ENCODE measurements at regions not wholly inside any gene's neighbourhood (a gene's known extent, or its start where the extent isn't known, plus 50 kb on each side); places are given as distances from the start of the nearest gene placed in this dataset.

- no peak for DNase-seq
- no peaks in the 10 kb centered on the region for H3K4me1 ChIP-seq
- WGBS, 2 donors, result 84 to 89% methylated on average over 13 of the region's 13 CpGs
- TF ChIP-seq CTCF (IDR thresholded peaks at IDR 0.05), result no peak
- ATAC-seq, result no peak
- intact Hi-C loops (cut with DNase I), result no loop called here
- H3K9me3 ChIP-seq, result peaks cover 0 to 4% (median 0%) of the 10 kb centered on the region in 11 donors
- H3K36me3 ChIP-seq, result no peaks in the 10 kb centered on the region
- H3K27me3 ChIP-seq, result peaks cover 0 to 16% (median 0%) of the 10 kb centered on the region in 7 donors
- H3K4me3 ChIP-seq, result no peak overlapping the region
- no peak overlapping the region for H3K27ac ChIP-seq
Observed at GRCh38 chr10:125266966-125267365, 106.6 kb upstream of the CTBP2 start.

- DNase-seq, result no peak
- H3K27me3 ChIP-seq, result peaks cover 0 to 14% (median 0%) of the 10 kb centered on the region in 7 donors
- H3K27ac ChIP-seq, result no peak overlapping the region
- no peaks in the 10 kb centered on the region for H3K36me3 ChIP-seq
- TF ChIP-seq CTCF (IDR thresholded peaks at IDR 0.05), result no peak
- 74 to 76% methylated on average over 14 of the region's 14 CpGs for WGBS, 2 donors
- ATAC-seq, result no peak
- intact Hi-C loops (cut with DNase I), result no loop called here
- no peaks in the 10 kb centered on the region for H3K4me1 ChIP-seq
- H3K9me3 ChIP-seq, result peaks cover 0 to 4% (median 0%) of the 10 kb centered on the region in 11 donors
- no peak overlapping the region for H3K4me3 ChIP-seq
Observed at GRCh38 chr10:125266541-125266940, 106.2 kb upstream of the CTBP2 start.

GRCh38 chr10:125265579-125265955 lies 105.2 kb upstream of the CTBP2 start:
- intact Hi-C loops (cut with DNase I), result no loop called here
- 89 to 96% methylated on average over 6 of the region's 6 CpGs for WGBS, 2 donors
- ATAC-seq, result no peak

GRCh38 chr10:125264757-125265578 lies 104.6 kb upstream of the CTBP2 start:
- DNase-seq (no peak), ATAC-seq (no peak)
- Histone ChIP-seq H3K36me3 (no peaks in the 10 kb centered on the region), H3K4me1 (no peaks in the 10 kb centered on the region), H3K4me3 (no peak overlapping the region), H3K27me3 (peaks cover 0 to 13% (median 0%) of the 10 kb centered on the region in 7 donors), H3K27ac (no peak overlapping the region), H3K9me3 (peaks cover 0 to 4% (median 0%) of the 10 kb centered on the region in 11 donors)
- intact Hi-C loops (cut with DNase I), result no loop called here
- WGBS, 2 donors, result 70 to 74% methylated on average over 13 of the region's 13 CpGs
- TF ChIP-seq CTCF (IDR thresholded peaks at IDR 0.05), result no peak

More at GRCh38 chr10:125265579-125265955, 105.2 kb upstream of the CTBP2 start:
- TF ChIP-seq CTCF (IDR thresholded peaks at IDR 0.05), result no peak
- no peak overlapping the region for H3K27ac ChIP-seq
- H3K4me3 ChIP-seq, result no peak overlapping the region
- no peaks in the 10 kb centered on the region for H3K4me1 ChIP-seq
- no peak for DNase-seq
- peaks cover 0 to 13% (median 0%) of the 10 kb centered on the region in 7 donors for H3K27me3 ChIP-seq
- peaks cover 0 to 4% (median 0%) of the 10 kb centered on the region in 11 donors for H3K9me3 ChIP-seq
- H3K36me3 ChIP-seq, result no peaks in the 10 kb centered on the region
